Osteoblast (primary cell): ENCODE measurements at regions not wholly inside any gene's neighbourhood (a gene's known extent, or its start where the extent isn't known, plus 50 kb on each side); places are given as distances from the start of the nearest gene placed in this dataset.

Experiments used
- DNase-seq: peaks from one replicate; pipeline ENCODE4 v3.0.0; 2011; ENCODE audit warnings: low spot score, mixed read lengths; ENCODE audit not compliant: insufficient read length; ENCODE audit errors: missing footprints
- H2AFZ ChIP-seq: 2 replicates; pipeline ENCODE4 v1.6.0; 2011; ENCODE audit warnings: mild to moderate bottlenecking, low read length
- H3K27ac ChIP-seq: 2 replicates; pipeline ENCODE4 v1.5.1; 2011; ENCODE audit warnings: mild to moderate bottlenecking, low read depth, low read length, moderate library complexity
- H3K27me3 ChIP-seq: 2 replicates; pipeline ENCODE4 v1.6.0; 2012; ENCODE audit warnings: mild to moderate bottlenecking, control low read depth, inconsistent platforms, low read length, moderate library complexity; ENCODE audit not compliant: insufficient read depth
- H3K36me3 ChIP-seq: 2 replicates; pipeline ENCODE4 v1.5.1; 2011; ENCODE audit warnings: mild to moderate bottlenecking, low read length, control low read depth, moderate library complexity; ENCODE audit not compliant: insufficient read depth
- H3K4me1 ChIP-seq: 2 replicates; pipeline ENCODE4 v1.5.1; 2011; ENCODE audit warnings: mild to moderate bottlenecking, low read length, control low read depth, moderate library complexity; ENCODE audit not compliant: insufficient read depth
- H3K4me2 ChIP-seq: 2 replicates; pipeline ENCODE4 v1.6.0; 2011; ENCODE audit warnings: mild to moderate bottlenecking, low read length; ENCODE audit not compliant: insufficient read depth
- H3K4me3 ChIP-seq: fragments of 200-600 bp; sonication (generic); 3 replicates; pipeline ENCODE4 v1.5.1; 2012; ENCODE audit warnings: mild to moderate bottlenecking, low read length, inconsistent platforms; ENCODE audit not compliant: insufficient read depth
- H3K79me2 ChIP-seq: 2 replicates; pipeline ENCODE4 v1.6.0; 2012; ENCODE audit warnings: mild to moderate bottlenecking, low read length, control low read depth, inconsistent platforms; ENCODE audit not compliant: insufficient read depth
- H3K9me3 ChIP-seq: 2 replicates; pipeline ENCODE4 v1.5.1; 2011; ENCODE audit warnings: low read depth, low read length, control low read depth
- H4K20me1 ChIP-seq: 2 replicates; pipeline ENCODE4 v1.6.0; 2012; ENCODE audit warnings: mild to moderate bottlenecking, low read length, control low read depth; ENCODE audit not compliant: insufficient read depth
- TF ChIP-seq, protein P1 (sequence below): IDR thresholded peaks from 2 replicates; pipeline ENCODE4 v1.5.1; 2011; ENCODE audit warnings: mild to moderate bottlenecking, low read depth, low read length, moderate library complexity; ENCODE audit errors: extremely low read depth

DNA sequence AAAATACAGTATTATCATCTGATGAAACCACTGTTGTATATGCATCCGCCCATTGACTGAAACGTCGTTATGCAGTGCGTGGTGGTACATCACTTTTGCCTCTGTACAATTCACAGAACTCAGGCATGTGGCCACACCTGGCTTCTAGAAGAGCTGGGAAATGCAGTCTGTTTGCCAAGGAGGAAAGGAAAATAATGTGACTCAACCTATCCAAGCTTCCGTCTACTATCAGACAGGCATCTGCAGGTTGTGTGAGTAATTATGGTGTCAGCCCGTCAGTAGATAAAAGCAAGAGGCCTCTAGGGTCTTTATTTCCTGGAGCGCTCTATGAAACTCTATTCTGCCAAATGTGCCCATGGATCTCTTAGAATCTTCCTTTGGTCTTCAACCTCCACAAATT is 111.6 kb downstream of the BBS10 start:
- no peak overlapping the region for H3K4me2 ChIP-seq

GRCh38 chr12:76234741-76235140 is 113.5 kb downstream of the BBS10 start:
- DNase-seq = no peak
- no peaks in the 10 kb centered on the region for H3K79me2 ChIP-seq
- no peaks in the 10 kb centered on the region for H4K20me1 ChIP-seq
- no peak overlapping the region for H3K27ac ChIP-seq
- no peak overlapping the region for H3K4me2 ChIP-seq
- TF ChIP-seq, protein P1, sequence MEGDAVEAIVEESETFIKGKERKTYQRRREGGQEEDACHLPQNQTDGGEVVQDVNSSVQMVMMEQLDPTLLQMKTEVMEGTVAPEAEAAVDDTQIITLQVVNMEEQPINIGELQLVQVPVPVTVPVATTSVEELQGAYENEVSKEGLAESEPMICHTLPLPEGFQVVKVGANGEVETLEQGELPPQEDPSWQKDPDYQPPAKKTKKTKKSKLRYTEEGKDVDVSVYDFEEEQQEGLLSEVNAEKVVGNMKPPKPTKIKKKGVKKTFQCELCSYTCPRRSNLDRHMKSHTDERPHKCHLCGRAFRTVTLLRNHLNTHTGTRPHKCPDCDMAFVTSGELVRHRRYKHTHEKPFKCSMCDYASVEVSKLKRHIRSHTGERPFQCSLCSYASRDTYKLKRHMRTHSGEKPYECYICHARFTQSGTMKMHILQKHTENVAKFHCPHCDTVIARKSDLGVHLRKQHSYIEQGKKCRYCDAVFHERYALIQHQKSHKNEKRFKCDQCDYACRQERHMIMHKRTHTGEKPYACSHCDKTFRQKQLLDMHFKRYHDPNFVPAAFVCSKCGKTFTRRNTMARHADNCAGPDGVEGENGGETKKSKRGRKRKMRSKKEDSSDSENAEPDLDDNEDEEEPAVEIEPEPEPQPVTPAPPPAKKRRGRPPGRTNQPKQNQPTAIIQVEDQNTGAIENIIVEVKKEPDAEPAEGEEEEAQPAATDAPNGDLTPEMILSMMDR = no peak
- no peaks in the 10 kb centered on the region for H3K27me3 ChIP-seq
- H2AFZ ChIP-seq = no peak overlapping the region
- no peak overlapping the region for H3K4me3 ChIP-seq
- H3K9me3 ChIP-seq = no peaks in the 10 kb centered on the region
- H3K4me1 ChIP-seq = peaks cover 15% of the 10 kb centered on the region
- no peaks in the 10 kb centered on the region for H3K36me3 ChIP-seq

More for the DNA sequence above, 111.6 kb downstream of the BBS10 start:
- H4K20me1 ChIP-seq = no peaks in the 10 kb centered on the region
- H3K9me3 ChIP-seq = no peaks in the 10 kb centered on the region
- peaks cover 21% of the 10 kb centered on the region for H3K4me1 ChIP-seq
- H3K79me2 ChIP-seq = no peaks in the 10 kb centered on the region
- H2AFZ ChIP-seq = no peak overlapping the region
- DNase-seq = no peak
- H3K27me3 ChIP-seq = no peaks in the 10 kb centered on the region
- H3K36me3 ChIP-seq = no peaks in the 10 kb centered on the region
- TF ChIP-seq, protein P1 = no peak
- H3K4me3 ChIP-seq = no peak overlapping the region
- no peak overlapping the region for H3K27ac ChIP-seq

GRCh38 chr12:76232013-76232412 is 116.2 kb downstream of the BBS10 start:
- Histone ChIP-seq H3K27me3 (no peaks in the 10 kb centered on the region), H4K20me1 (no peaks in the 10 kb centered on the region), H3K4me2 (no peak overlapping the region), H3K9me3 (no peaks in the 10 kb centered on the region), H3K79me2 (no peaks in the 10 kb centered on the region), H3K36me3 (no peaks in the 10 kb centered on the region), H3K27ac (no peak overlapping the region), H3K4me3 (no peak overlapping the region), H3K4me1 (peaks cover 6% of the 10 kb centered on the region), H2AFZ (no peak overlapping the region)
- TF ChIP-seq, protein P1 = no peak
- DNase-seq = no peak

GRCh38 chr12:76226956-76227355 is 121.3 kb downstream of the BBS10 start:
- H3K27ac ChIP-seq = no peak overlapping the region
- H3K4me2 ChIP-seq = no peak overlapping the region
- no peaks in the 10 kb centered on the region for H3K79me2 ChIP-seq
- TF ChIP-seq, protein P1 = no peak
- H3K36me3 ChIP-seq = no peaks in the 10 kb centered on the region
- no peaks in the 10 kb centered on the region for H3K4me1 ChIP-seq
- no peaks in the 10 kb centered on the region for H4K20me1 ChIP-seq
- no peak overlapping the region for H2AFZ ChIP-seq
- no peaks in the 10 kb centered on the region for H3K9me3 ChIP-seq
- no peaks in the 10 kb centered on the region for H3K27me3 ChIP-seq
- DNase-seq = no peak
- H3K4me3 ChIP-seq = no peak overlapping the region
